ENCODE measurements at regions not wholly inside any gene's neighbourhood (a gene's known extent, or its start where the extent isn't known, plus 50 kb on each side); places are given as distances from the start of the nearest gene placed in this dataset.

DNA sequence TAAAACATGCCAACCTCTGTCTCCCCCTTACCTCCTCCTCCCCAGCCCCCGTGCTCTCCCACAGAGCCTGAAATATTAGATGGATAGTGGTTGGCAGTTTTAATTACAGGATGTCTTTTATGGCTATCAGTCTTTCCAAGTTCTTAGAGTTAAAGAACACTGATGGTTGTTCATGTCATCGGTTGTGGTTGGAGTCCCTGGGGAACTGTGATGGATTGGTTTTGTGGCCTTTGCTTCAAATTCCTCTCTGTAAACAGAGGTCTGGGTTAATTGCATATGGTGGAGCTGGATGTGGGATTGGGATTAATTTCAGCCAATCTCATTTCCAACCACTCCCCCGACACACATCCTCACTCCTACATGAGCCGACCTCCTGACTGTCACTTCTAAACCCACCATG is 164.5 kb upstream of the PROK2 start (continued):
- TF ChIP-seq, protein P1, sequence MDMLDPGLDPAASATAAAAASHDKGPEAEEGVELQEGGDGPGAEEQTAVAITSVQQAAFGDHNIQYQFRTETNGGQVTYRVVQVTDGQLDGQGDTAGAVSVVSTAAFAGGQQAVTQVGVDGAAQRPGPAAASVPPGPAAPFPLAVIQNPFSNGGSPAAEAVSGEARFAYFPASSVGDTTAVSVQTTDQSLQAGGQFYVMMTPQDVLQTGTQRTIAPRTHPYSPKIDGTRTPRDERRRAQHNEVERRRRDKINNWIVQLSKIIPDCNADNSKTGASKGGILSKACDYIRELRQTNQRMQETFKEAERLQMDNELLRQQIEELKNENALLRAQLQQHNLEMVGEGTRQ (IDR thresholded peaks at IDR 0.05; ENCODE audit: low read length): no peak
- TF ChIP-seq SAP30 (IDR thresholded peaks at IDR 0.05; ENCODE audit: insufficient read depth, insufficient replicate concordance, low read length) (no peak), RXRA (IDR thresholded peaks at IDR 0.05; ENCODE audit: insufficient read depth, low read depth, low read length) (no peak)

Data from H1 (cell line).